Right ventricle myocardium inferior (tissue), 1 donor: ENCODE measurements at regions not wholly inside any gene's neighbourhood (a gene's known extent, or its start where the extent isn't known, plus 50 kb on each side); places are given as distances from the start of the nearest gene placed in this dataset.

ENCODE experiments used
- ATAC-seq: fragments of 200-7000 bp; cut with Tn5 transposase; one replicate; pipeline ENCODE4 v1.9.1; 2020; ENCODE audit warnings: mild to moderate bottlenecking, moderate library complexity
- DNase-seq: peaks from one replicate; pipeline ENCODE4 v3.0.0; 2021; ENCODE audit errors: missing footprints
- intact Hi-C: fragments of 100-400 bp; cut with DNase I; formaldehyde crosslinking; loops from one replicate; pipeline ENCODE4 v1.11.0; 2022
- donor health status: DM: no; HTN: yes; CAD: no; lungs with severe emphysema.

- intact Hi-C loops = no loop called here
- ATAC-seq (no peak), DNase-seq (no peak)
Observed at GRCh38 chr17:69743091-69743490, 328.6 kb downstream of the MAP2K6 start.

- DNase-seq (no peak), ATAC-seq (no peak)
- intact Hi-C loops = no loop called here
Observed at GRCh38 chr17:69744512-69745070, 330.1 kb downstream of the MAP2K6 start.

DNA sequence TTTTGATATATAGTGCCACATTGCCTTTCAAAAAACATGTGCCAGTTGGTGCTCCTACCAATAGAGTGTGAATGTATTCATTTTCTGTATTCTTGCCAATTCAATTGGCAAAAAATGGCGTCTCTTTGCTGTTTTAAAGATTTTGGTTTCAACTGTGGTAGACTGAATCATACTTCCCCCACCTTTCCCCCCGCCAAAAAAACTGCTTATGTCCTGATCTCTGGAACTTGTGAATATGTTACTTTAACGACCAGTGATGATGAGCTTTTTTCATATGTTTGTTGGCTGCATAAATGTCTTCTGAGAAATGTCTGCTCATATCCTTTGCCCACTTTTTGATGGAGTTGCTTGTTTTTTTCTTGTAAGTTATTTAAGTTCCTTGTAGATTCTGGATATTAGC, 325.1 kb upstream of the KCNJ16 start:
- intact Hi-C loops = no loop called here
- ATAC-seq = no peak

GRCh38 chr17:69757688-69758430, 317.2 kb upstream of the KCNJ16 start:
- no peak for ATAC-seq
- intact Hi-C loops = no loop called here
- DNase-seq = no peak

More for the DNA sequence above, 325.1 kb upstream of the KCNJ16 start:
- no peak for DNase-seq

- intact Hi-C loops = no loop called here
- DNase-seq (no peak), ATAC-seq (no peak)
Observed at GRCh38 chr17:69760562-69760961, 314.5 kb upstream of the KCNJ16 start.

GRCh38 chr17:69761011-69761410, 314.0 kb upstream of the KCNJ16 start:
- ATAC-seq = no peak
- intact Hi-C loops = no loop called here

GRCh38 chr17:69761767-69762321, 313.2 kb upstream of the KCNJ16 start:
- intact Hi-C loops = no loop called here
- ATAC-seq (no peak), DNase-seq (no peak)

More at GRCh38 chr17:69761011-69761410, 314.0 kb upstream of the KCNJ16 start:
- no peak for DNase-seq

DNA sequence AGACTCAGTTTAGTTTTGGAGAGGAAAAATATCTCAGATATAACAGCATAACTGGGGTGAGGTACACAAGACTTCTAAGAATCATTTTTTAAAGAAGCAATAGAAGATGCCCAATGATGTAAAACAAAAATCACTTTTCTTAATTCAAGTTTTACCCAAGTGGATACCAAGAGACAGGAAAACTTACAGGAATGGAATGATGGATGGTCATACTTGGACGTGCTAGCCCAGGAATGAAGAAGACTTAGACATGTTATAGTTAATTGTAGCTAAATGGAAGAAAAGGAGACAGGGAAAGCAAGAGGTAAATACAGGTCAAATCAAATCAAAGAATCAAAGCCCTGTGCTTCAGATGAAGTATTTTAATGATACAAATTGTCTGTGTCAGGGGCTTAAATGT, 312.7 kb upstream of the KCNJ16 start:
- DNase-seq (no peak), ATAC-seq (no peak)
- intact Hi-C loops = no loop called here

GRCh38 chr17:69762766-69763165, 312.3 kb upstream of the KCNJ16 start:
- intact Hi-C loops = no loop called here
- DNase-seq (no peak), ATAC-seq (no peak)

DNA sequence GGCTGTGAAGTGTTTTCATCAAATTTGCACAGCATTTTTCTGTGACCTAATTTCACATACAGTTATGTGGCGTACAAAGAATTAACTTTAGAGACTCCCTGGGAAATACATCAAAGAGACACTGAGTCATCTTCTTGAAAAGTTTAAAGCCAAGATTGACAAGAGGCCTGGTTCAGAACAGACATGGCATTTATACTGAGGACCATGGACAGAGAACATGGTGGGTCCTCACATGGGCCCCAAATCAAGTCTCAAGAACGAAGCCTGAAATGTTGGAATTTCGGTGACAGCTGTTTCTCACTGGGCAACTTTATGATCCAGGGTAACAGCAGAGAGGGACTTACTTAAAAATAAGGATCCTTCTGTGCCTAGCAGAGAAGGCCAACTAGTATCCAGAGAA, 311.5 kb upstream of the KCNJ16 start:
- intact Hi-C loops = no loop called here
- ATAC-seq (no peak), DNase-seq (no peak)

GRCh38 chr17:69764146-69764545, 310.9 kb upstream of the KCNJ16 start:
- DNase-seq = no peak
- no peak for ATAC-seq

DNA sequence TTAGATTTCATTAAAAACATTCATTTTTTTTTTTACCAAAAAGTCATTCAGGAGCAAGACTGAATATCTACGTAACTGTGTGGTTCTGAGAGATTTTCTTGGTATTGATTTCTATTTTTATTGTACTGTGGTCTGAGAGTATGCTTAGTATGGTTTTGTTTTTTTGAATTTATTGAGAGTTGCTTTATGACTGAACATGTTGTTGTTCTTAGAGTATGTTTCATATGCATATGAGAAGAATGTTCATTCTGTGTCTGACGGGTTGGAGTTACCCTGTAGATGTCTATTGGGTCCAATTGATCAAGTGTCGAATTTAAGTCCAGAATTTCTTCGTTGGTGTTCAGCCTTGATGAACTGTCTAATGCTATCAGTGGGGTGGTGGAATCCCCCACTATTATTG, 306.0 kb upstream of the KCNJ16 start:
- ATAC-seq (no peak), DNase-seq (no peak)
- intact Hi-C loops = no loop called here

More at GRCh38 chr17:69764146-69764545, 310.9 kb upstream of the KCNJ16 start:
- intact Hi-C loops = no loop called here

DNA sequence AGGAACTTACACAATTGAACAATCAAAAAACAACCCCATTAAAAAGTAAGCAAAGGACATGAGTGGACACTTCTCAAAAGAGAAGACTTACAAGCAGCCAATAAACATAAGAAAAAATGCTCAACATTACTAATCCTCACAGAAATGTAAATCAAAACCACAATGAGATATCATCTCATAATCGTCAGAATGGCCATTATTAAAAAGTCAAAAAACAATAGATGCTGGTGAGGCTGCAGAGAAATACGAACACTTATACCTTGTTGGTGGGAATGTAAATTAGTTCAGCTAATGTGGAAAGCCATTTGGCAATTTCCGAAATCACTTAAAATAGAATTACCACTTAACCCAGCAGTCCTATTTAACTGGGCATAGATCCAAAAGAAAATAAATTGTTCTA, 301.9 kb upstream of the KCNJ16 start:
- ATAC-seq (no peak), DNase-seq (no peak)
- intact Hi-C loops = no loop called here

DNA sequence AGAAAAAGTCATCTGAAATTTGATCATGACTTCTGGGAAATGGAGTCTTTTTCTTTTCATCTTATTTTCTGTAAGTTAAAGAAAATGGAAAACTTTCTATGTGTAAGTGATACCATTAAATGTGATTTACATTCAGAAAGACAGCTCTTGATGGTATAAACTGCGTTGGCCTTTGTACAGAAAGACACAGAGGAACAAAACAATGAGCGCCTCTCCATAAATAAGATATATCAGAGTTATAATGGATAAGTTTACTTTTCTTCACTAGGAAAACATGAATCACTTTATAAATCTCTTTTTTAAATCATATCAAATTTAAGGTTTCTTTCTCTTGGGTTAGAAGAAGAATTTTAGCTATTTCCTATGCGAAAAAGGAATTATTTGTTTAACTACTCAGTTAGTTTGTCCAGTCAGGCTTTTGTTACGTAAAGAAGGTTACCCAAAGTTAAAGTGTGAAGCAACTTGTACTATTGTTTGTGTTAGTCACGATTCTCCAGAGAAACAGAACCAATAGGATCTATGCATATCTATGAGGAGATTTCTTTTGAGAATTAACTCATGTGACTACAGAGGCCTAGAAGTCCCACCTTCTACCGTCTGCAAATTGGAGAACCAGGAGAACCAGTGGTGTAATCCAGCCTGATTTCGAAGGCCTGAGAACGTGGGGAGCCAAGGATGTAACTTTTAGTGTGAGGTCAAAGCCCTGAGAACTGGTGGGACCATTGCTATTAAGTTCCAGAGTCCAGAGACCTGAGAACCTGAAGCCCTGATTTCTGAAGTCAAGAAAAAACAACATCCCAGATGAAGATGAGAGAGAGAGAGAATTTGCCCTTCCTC, 295.4 kb upstream of the KCNJ16 start:
- no peak for ATAC-seq
- DNase-seq = no peak
- intact Hi-C loops = no loop called here

DNA sequence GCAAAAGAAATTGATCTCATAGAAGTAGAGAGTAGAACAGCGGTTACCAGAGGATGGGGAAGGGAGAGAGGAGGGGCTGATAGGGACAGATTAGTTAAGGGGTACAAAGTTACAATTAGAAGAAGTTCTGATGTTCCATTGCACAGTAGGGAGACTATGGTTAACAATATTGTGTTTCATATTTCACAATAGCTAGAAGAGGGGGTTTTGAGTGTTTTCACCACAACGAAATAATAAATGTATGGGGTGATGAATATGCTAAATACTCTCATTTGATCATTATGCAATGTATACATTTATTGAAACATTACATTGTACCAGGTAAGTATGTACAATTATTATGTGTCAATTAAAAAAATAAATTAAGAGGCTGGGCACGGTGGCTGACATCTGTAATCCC, 291.2 kb upstream of the KCNJ16 start:
- DNase-seq (no peak), ATAC-seq (no peak)
- intact Hi-C loops = no loop called here

GRCh38 chr17:69788957-69789356, 286.1 kb upstream of the KCNJ16 start:
- ATAC-seq (no peak), DNase-seq (no peak)
- intact Hi-C loops = no loop called here

DNA sequence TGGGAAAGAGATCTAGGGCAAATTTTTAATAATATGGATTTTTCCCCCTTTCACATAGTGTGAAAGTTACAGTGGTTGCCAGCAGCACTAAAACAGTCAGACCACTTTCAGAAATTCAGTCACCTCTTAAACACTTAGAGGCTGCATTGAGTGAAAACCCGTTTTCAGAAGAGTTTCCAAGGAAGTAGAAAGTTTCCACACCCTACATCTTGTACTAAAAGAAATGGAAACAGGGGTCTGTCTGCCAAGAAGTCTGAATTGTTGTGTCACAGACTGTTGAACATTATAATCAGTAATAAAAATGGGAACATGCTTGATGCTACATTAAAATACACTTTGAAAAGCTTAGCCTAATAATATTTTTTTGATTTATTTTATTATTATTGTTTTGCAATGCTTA, 278.9 kb upstream of the KCNJ16 start:
- intact Hi-C loops = no loop called here
- ATAC-seq = no peak
- no peak for DNase-seq

DNA sequence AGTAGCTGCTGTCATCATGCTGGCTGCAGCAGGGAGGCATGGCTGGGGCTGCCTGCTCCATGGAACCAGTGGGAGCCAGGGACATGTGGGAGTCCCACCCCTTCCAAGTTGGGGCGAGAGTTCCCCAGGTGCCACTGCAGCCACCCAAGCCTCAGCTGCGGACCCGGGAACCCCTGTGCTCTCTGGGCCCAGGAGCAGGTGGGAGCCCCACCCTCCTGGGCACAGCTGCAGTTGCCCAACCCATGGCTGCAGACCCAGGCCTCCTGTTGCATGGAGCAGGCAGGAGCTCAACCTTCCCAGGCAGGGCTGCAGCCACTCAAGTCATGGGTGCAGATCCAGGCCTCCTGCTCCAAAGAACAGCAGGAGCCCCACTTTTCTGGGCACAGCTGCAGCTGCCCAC, 274.2 kb upstream of the KCNJ16 start:
- DNase-seq (no peak), ATAC-seq (no peak)
- intact Hi-C loops = no loop called here

- intact Hi-C loops = no loop called here
- ATAC-seq = no peak
- no peak for DNase-seq
Observed at GRCh38 chr17:69801368-69801767, 273.7 kb upstream of the KCNJ16 start.
